Activated CD4-positive, alpha-beta T cell treated with anti-CD3 and anti-CD28 coated beads, Interleukin-2, amount 10 ng/mL, durations not matched to agents 7 days and 5 days (primary cell): ENCODE measurements at regions not wholly inside any gene's neighbourhood (a gene's known extent, or its start where the extent isn't known, plus 50 kb on each side); places are given as distances from the start of the nearest gene placed in this dataset.

Experiments used
- CTCF ChIA-PET: fragments of 350-600 bp; sonication (Branson Sonifier 250); formaldehyde crosslinking; loops from one replicate; lab custom pipeline; 2021; ENCODE audit warnings: antibody characterized with exemption; lab: Charles Lee
- POLR2A ChIA-PET: fragments of 350-600 bp; sonication (Branson Sonifier 250); formaldehyde crosslinking; loops from one replicate; lab custom pipeline; 2021; ENCODE audit warnings: antibody characterized with exemption; lab: Charles Lee
- DNase-seq: peaks from one replicate; pipeline ENCODE4 v3.0.0-alpha.2; 2020
- H3K27ac Mint-ChIP-seq: one replicate; pipeline ENCODE4 v1.8.0; 2021; ENCODE audit warnings: mild to moderate bottlenecking, moderate library complexity, mixed read lengths
- H3K27me3 Mint-ChIP-seq: one replicate; pipeline ENCODE4 v1.8.0; 2021; ENCODE audit warnings: mixed read lengths
- H3K36me3 Mint-ChIP-seq: one replicate; pipeline ENCODE4 v1.8.0; 2021; ENCODE audit warnings: low read depth, mixed read lengths
- H3K4me1 Mint-ChIP-seq: one replicate; pipeline ENCODE4 v1.8.0; 2021; ENCODE audit warnings: mixed read lengths
- H3K4me3 Mint-ChIP-seq: one replicate; pipeline ENCODE4 v1.8.0; 2021; ENCODE audit warnings: mild to moderate bottlenecking, moderate library complexity, mixed read lengths
- H3K9me3 Mint-ChIP-seq: one replicate; pipeline ENCODE4 v1.8.0; 2021; ENCODE audit warnings: mixed read lengths

GRCh38 chr11:45569776-45570175, 95.6 kb downstream of the CHST1 start:
- ChIA-PET CTCF (interaction anchor here (0.5 kb wide), 1 partner anchor 120 kb away, joined by 3 read pairs; no protein-coding TSS in a partner anchor), POLR2A (no interaction called here)
- Mint-ChIP-seq H3K27me3 (no peaks in the 10 kb centered on the region), H3K27ac (no peak overlapping the region), H3K9me3 (no peaks in the 10 kb centered on the region), H3K4me3 (no peak overlapping the region), H3K4me1 (no peaks in the 10 kb centered on the region), H3K36me3 (no peaks in the 10 kb centered on the region)
- DNase-seq: no peak

DNA sequence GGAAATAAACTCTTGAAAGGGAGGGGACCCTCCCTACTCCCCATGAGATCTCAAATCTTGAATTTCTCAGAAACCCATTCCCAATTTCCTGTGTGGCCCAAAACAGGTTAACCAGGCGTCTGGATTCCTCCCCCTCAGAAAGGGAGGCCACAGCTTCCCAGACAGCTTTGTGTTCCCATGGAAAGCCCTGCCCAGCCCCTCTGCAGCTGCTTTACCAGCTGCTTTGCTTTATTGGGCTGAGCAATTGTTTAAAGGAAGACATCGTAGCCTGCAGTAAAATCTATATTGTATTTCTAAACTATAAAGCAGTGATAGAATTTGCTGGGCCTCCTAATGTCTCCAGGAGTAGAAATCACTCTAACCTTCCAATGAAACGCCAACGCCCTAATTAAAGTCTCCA, 97.4 kb downstream of the CHST1 start:
- DNase-seq: no peak
- Mint-ChIP-seq H3K36me3 (no peaks in the 10 kb centered on the region), H3K27me3 (no peaks in the 10 kb centered on the region), H3K4me3 (no peak overlapping the region), H3K9me3 (no peaks in the 10 kb centered on the region), H3K27ac (no peak overlapping the region), H3K4me1 (no peaks in the 10 kb centered on the region)
- POLR2A ChIA-PET: no interaction called here
- CTCF ChIA-PET: no interaction called here

DNA sequence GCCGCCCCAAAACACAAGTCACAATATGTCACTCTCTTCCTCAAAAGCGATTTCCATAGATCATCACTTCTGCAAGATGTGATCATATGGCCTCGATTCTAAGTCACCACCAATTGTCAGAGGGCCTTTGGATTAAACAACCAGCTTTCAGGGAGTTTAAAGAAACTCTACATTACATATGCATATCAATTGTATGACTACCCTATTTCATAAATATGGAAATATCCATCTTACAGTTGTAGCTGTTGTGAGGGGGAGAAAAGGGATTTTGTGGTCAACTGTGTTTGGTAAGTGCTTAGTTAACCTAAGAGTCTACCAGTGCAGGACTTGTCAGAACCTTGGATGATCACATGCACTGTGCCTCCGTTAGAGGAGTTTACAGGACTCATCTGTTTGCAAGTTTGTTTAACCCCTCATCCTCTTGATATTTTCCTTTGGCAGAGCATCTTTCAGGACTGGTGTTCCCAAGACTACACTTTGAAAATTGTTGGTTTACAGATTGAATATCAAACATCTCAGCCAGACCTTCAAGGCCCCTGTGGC, 99.9 kb downstream of the CHST1 start:
- DNase-seq: no peak
- Mint-ChIP-seq H3K4me1 (no peaks in the 10 kb centered on the region), H3K4me3 (no peak overlapping the region), H3K9me3 (no peaks in the 10 kb centered on the region), H3K36me3 (no peaks in the 10 kb centered on the region), H3K27me3 (no peaks in the 10 kb centered on the region), H3K27ac (no peak overlapping the region)
- POLR2A ChIA-PET: no interaction called here
- CTCF ChIA-PET: no interaction called here

GRCh38 chr11:45563810-45564209, 101.6 kb downstream of the CHST1 start:
- no peaks in the 10 kb centered on the region for H3K4me1 Mint-ChIP-seq
- CTCF ChIA-PET: no interaction called here
- H3K27me3 Mint-ChIP-seq: no peaks in the 10 kb centered on the region
- POLR2A ChIA-PET: no interaction called here
- H3K27ac Mint-ChIP-seq: no peak overlapping the region
- H3K36me3 Mint-ChIP-seq: no peaks in the 10 kb centered on the region
- no peaks in the 10 kb centered on the region for H3K9me3 Mint-ChIP-seq
- no peak for DNase-seq
- no peak overlapping the region for H3K4me3 Mint-ChIP-seq

DNA sequence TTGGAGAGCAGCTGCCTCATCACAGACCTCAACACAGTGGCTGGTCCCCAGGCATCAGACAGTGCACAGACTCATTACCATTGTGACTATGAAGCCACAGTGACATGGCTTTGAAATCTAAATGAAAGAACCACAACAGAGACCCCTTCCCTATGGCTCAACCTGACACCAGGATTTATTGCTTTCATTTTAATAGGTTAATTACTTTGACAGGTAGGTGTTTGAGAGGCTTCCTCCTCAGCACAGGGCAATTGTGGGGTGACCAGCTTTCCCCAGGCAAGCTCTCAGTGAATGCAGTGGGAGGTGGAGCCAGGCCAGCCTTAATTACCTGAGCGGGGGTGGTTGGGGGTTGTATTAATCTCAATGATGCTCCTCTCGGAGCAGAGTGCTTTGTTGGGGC, 102.3 kb downstream of the CHST1 start:
- Mint-ChIP-seq H3K9me3 (no peaks in the 10 kb centered on the region), H3K27me3 (no peaks in the 10 kb centered on the region), H3K36me3 (no peaks in the 10 kb centered on the region), H3K27ac (no peak overlapping the region), H3K4me3 (no peak overlapping the region), H3K4me1 (no peaks in the 10 kb centered on the region)
- ChIA-PET POLR2A (no interaction called here), CTCF (interaction anchor here (1.3 kb wide), 1 partner anchor 11 kb away, joined by 3 read pairs; no protein-coding TSS in a partner anchor)
- DNase-seq: no peak

DNA sequence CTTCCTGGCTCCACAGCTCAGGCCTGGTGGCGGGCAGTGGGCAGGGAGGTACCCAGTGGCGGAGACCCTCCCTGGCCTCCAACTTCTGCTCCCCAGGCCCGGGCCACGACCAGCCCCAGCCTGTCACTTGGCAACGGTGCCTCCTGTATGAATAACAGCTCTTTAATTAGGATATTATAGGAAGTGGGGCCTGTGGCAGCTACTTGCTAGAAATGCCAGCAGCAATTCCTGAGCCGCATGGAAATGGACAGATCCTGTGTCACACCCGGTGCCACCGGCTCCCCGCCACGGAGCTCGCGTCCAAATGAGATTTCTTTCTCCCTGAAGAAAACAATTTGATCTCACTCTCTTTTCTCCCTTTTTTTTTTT, 104.5 kb downstream of the CHST1 start:
- Mint-ChIP-seq H3K27me3 (no peaks in the 10 kb centered on the region), H3K4me3 (no peak overlapping the region), H3K36me3 (no peaks in the 10 kb centered on the region), H3K27ac (no peak overlapping the region), H3K9me3 (no peaks in the 10 kb centered on the region), H3K4me1 (no peaks in the 10 kb centered on the region)
- POLR2A ChIA-PET: no interaction called here
- DNase-seq: no peak
- CTCF ChIA-PET: no interaction called here

GRCh38 chr11:45560155-45560912, 105.1 kb downstream of the CHST1 start:
- H3K36me3 Mint-ChIP-seq: no peaks in the 10 kb centered on the region
- POLR2A ChIA-PET: no interaction called here
- DNase-seq: no peak
- no peaks in the 10 kb centered on the region for H3K27me3 Mint-ChIP-seq
- no peak overlapping the region for H3K27ac Mint-ChIP-seq
- no peak overlapping the region for H3K4me3 Mint-ChIP-seq
- H3K9me3 Mint-ChIP-seq: no peaks in the 10 kb centered on the region
- CTCF ChIA-PET: no interaction called here
- no peaks in the 10 kb centered on the region for H3K4me1 Mint-ChIP-seq

DNA sequence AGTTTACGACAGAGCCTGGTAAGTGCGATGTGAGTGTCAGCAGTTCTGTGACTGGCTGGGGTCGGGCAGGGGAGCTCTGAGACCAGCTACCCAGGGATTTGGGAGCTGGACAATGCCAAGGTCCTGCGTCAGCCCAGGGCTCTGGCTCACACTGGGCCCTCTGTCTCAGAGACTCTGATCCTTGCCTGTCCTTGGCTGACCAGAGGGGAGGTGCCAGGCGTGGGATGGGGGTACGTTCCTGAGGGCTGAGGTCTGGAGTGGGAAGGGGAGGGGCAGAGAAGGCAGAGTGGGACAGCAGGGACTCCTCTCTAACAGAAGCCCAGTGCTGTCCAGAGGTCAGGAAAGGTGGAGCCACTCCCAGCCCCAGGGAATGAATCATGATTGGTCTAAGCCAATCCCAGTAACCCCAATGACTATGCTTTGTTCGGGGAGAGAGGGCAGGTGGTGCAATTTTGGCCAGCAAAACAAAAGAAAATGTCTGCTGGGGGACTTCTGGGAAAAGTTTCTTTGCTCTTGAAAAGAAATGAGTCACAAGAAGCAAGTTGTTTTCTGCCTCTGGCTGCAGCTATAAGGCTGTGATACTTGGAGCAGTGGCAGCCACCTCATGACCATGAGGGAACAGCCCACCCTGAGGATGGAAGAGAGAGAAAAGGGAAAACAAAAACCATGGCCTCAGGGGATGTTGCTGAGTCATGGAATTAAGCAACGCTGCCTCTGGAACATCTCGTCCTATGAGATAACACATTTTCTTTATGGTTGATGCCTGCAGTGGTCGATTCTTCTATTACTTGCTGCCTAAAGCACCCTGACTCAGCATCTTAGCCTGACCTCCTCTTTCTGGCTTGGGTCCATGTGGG, 108.3 kb downstream of the CHST1 start:
- Mint-ChIP-seq H3K27ac (no peak overlapping the region), H3K36me3 (no peaks in the 10 kb centered on the region), H3K27me3 (no peaks in the 10 kb centered on the region), H3K9me3 (no peaks in the 10 kb centered on the region), H3K4me1 (no peaks in the 10 kb centered on the region), H3K4me3 (no peak overlapping the region)
- ChIA-PET CTCF (no interaction called here), POLR2A (no interaction called here)
- no peak for DNase-seq

- Mint-ChIP-seq H3K4me1 (no peaks in the 10 kb centered on the region), H3K27ac (no peak overlapping the region), H3K36me3 (no peaks in the 10 kb centered on the region), H3K27me3 (no peaks in the 10 kb centered on the region), H3K4me3 (no peak overlapping the region), H3K9me3 (no peaks in the 10 kb centered on the region)
- ChIA-PET CTCF (no interaction called here), POLR2A (no interaction called here)
- no peak for DNase-seq
These were observed 111.0 kb downstream of the CHST1 start for GRCh38 chr11:45554230-45554967.

- ChIA-PET POLR2A (no interaction called here), CTCF (no interaction called here)
- no peak for DNase-seq
- Mint-ChIP-seq H3K27me3 (no peaks in the 10 kb centered on the region), H3K4me3 (no peak overlapping the region), H3K36me3 (no peaks in the 10 kb centered on the region), H3K27ac (no peak overlapping the region), H3K4me1 (no peaks in the 10 kb centered on the region), H3K9me3 (no peaks in the 10 kb centered on the region)
These were observed 112.0 kb downstream of the CHST1 start for GRCh38 chr11:45553383-45553936.

- Mint-ChIP-seq H3K36me3 (no peaks in the 10 kb centered on the region), H3K27me3 (no peaks in the 10 kb centered on the region), H3K4me1 (no peaks in the 10 kb centered on the region), H3K27ac (no peak overlapping the region), H3K9me3 (no peaks in the 10 kb centered on the region), H3K4me3 (no peak overlapping the region)
- CTCF ChIA-PET: interaction anchor here (0.8 to 1.5 kb wide), 2 partner anchors 9 to 11 kb away, joined by 3 to 4 read pairs; no protein-coding TSS in a partner anchor
- POLR2A ChIA-PET: no interaction called here
- DNase-seq: no peak
These were observed 114.2 kb downstream of the CHST1 start for GRCh38 chr11:45551191-45551713.

GRCh38 chr11:45549257-45549656, 116.2 kb downstream of the CHST1 start:
- DNase-seq: no peak
- POLR2A ChIA-PET: no interaction called here
- H3K27me3 Mint-ChIP-seq: no peaks in the 10 kb centered on the region
- no peaks in the 10 kb centered on the region for H3K9me3 Mint-ChIP-seq
- CTCF ChIA-PET: no interaction called here
- no peak overlapping the region for H3K27ac Mint-ChIP-seq
- H3K4me3 Mint-ChIP-seq: no peak overlapping the region
- no peaks in the 10 kb centered on the region for H3K4me1 Mint-ChIP-seq
- H3K36me3 Mint-ChIP-seq: no peaks in the 10 kb centered on the region
